Neutrophil (primary cell): ENCODE measurements at regions not wholly inside any gene's neighbourhood (a gene's known extent, or its start where the extent isn't known, plus 50 kb on each side); places are given as distances from the start of the nearest gene placed in this dataset.

Experiments
- H3K27ac ChIP-seq: fragments of 200-600 bp; sonication (generic); 2 replicates; pipeline ENCODE4 v1.5.1; 2016; ENCODE audit warnings: mild to moderate bottlenecking, moderate library complexity
- H3K27me3 ChIP-seq: fragments of 200-600 bp; sonication (generic); 2 replicates; pipeline ENCODE4 v1.6.0; 2016; ENCODE audit warnings: mild to moderate bottlenecking
- H3K36me3 ChIP-seq: fragments of 200-600 bp; sonication (generic); 2 replicates; pipeline ENCODE4 v1.5.1; 2017
- H3K4me1 ChIP-seq, 2 experiments: fragments of 200-600 bp in 1 of 2; sonication (generic) in 1 of 2; 1 replicate in 1 of 2; 2 replicates in 1 of 2; pipeline versions ENCODE4 v1.5.1 to v1.6.1; 2013 to 2016; ENCODE audit warnings: low read depth in 1 of 2, low read length in 1 of 2, mild to moderate bottlenecking in 1 of 2, moderate library complexity in 1 of 2; ENCODE audit not compliant: control insufficient read depth in 1 of 2, insufficient read depth in 1 of 2
- H3K4me3 ChIP-seq, 2 experiments: fragments of 200-600 bp in 1 of 2; sonication (generic) in 1 of 2; 1 replicate in 1 of 2; 2 replicates in 1 of 2; pipeline ENCODE4 v1.5.1; 2013 to 2016; ENCODE audit warnings: low read depth in 1 of 2, low read length in 1 of 2, mild to moderate bottlenecking in 1 of 2, moderate library complexity in 1 of 2
- H3K9me3 ChIP-seq: fragments of 200-600 bp; sonication (generic); 2 replicates; pipeline ENCODE4 v1.5.1; 2016
- TF ChIP-seq, protein P1 (sequence below): fragments of 200-600 bp; sonication (generic); IDR thresholded peaks from 2 replicates; pipeline ENCODE4 v1.5.1; 2016; ENCODE audit warnings: antibody characterized with exemption

DNA sequence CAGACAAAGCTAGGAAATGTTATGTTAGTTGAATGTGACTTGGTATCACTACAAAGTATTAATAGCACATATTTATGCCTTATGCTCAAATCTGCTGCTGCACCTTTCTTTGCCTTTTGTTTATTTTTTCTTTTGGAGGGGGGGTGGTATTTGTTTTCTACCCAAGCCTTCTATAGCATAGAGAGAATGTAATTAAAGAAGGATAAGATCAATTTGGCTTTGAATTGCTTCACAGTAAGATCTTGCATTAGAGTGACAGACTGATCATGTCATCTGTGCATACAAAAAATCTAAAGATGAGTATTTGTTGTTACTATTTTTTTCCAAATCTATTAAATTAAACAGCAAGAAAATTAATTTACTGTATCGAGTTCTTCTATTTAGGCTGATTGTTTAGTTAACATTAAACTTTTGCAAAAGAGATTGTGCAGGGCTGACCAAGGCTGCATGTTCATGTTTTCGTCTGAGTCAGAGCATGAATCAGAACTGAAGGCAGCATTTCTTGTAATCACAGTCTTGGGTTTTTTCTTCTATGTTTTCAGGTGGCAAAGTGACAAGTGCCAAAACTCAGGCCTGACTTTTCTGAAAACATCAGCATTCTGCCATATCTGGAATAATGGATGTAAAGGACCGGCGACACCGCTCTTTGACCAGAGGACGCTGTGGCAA is 1007.1 kb upstream of the WWC1 start:
- Histone ChIP-seq H3K4me1 (no peaks in the 10 kb centered on the region), H3K27me3 (no peaks in the 10 kb centered on the region), H3K4me3 (no peak overlapping the region), H3K36me3 (no peaks in the 10 kb centered on the region), H3K27ac (no peak overlapping the region), H3K9me3 (no peaks in the 10 kb centered on the region)
- TF ChIP-seq, protein P1, sequence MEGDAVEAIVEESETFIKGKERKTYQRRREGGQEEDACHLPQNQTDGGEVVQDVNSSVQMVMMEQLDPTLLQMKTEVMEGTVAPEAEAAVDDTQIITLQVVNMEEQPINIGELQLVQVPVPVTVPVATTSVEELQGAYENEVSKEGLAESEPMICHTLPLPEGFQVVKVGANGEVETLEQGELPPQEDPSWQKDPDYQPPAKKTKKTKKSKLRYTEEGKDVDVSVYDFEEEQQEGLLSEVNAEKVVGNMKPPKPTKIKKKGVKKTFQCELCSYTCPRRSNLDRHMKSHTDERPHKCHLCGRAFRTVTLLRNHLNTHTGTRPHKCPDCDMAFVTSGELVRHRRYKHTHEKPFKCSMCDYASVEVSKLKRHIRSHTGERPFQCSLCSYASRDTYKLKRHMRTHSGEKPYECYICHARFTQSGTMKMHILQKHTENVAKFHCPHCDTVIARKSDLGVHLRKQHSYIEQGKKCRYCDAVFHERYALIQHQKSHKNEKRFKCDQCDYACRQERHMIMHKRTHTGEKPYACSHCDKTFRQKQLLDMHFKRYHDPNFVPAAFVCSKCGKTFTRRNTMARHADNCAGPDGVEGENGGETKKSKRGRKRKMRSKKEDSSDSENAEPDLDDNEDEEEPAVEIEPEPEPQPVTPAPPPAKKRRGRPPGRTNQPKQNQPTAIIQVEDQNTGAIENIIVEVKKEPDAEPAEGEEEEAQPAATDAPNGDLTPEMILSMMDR, result no peak

DNA sequence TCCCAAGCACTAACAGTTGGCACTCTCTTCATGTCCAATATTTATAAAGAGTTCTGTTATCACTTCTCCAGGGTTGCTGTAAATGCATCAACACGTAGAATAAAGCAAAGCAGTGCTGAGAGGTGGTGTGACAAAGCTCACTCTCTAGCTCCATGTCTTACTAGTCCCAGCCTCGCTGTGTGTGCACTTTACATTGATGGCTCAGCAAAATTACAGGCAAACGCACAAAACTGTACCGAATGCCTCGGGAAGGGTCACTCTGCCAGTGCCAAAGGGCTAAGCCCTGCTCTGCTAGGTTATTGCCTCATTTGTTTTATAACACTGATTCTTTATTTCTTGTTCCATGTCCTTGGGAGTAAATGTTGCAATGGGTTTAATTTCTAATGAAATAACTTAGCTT is 1005.9 kb upstream of the WWC1 start:
- H3K36me3 ChIP-seq, result no peaks in the 10 kb centered on the region
- H3K4me3 ChIP-seq, result no peak overlapping the region
- H3K27me3 ChIP-seq, result no peaks in the 10 kb centered on the region
- H3K4me1 ChIP-seq, result no peaks in the 10 kb centered on the region
- no peak overlapping the region for H3K27ac ChIP-seq
- H3K9me3 ChIP-seq, result no peaks in the 10 kb centered on the region
- TF ChIP-seq, protein P1, result no peak

DNA sequence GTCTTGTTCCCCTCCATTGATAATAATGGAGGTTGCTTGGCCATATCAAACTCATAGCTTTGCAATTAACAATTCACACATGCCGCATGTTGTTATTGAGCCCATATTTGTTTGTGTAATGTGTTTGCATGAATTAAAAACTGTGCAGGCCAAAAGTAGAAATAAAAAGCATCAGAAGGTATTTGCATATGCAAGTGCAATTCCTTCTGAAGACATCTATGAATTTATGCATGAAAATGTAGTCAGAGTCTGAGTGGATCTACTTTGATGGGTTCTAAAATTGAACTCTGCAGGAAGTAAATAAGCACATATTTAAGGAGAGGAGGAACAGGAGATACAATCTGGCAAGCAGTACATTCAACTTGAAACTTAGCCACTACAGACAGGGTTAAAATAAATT is 1004.6 kb upstream of the WWC1 start:
- no peak overlapping the region for H3K4me3 ChIP-seq
- H3K27ac ChIP-seq, result no peak overlapping the region
- no peaks in the 10 kb centered on the region for H3K27me3 ChIP-seq
- H3K4me1 ChIP-seq, result no peaks in the 10 kb centered on the region
- H3K9me3 ChIP-seq, result no peaks in the 10 kb centered on the region
- TF ChIP-seq, protein P1, result no peak
- no peaks in the 10 kb centered on the region for H3K36me3 ChIP-seq

DNA sequence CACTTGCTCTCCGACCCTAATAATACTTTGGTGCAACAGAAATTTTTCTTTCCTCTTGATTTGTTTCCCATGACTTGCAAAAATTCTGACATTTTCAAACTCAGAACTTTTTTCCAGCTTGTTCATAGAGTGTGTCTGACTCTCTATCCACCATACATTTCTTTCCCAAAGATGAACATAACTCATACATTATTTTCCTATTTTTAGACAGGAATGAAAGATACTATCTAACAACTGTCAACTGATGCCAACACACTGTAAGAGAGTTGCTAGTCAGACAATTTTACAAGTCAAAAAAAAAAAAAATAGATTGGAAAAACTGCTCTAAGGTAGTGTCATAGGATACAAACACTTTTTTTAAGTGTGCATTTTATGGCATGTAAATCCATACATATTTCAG is 1001.0 kb upstream of the WWC1 start:
- no peaks in the 10 kb centered on the region for H3K27me3 ChIP-seq
- H3K4me3 ChIP-seq, result no peak overlapping the region
- H3K27ac ChIP-seq, result no peak overlapping the region
- H3K9me3 ChIP-seq, result no peaks in the 10 kb centered on the region
- no peaks in the 10 kb centered on the region for H3K36me3 ChIP-seq
- TF ChIP-seq, protein P1, result no peak
- no peaks in the 10 kb centered on the region for H3K4me1 ChIP-seq

DNA sequence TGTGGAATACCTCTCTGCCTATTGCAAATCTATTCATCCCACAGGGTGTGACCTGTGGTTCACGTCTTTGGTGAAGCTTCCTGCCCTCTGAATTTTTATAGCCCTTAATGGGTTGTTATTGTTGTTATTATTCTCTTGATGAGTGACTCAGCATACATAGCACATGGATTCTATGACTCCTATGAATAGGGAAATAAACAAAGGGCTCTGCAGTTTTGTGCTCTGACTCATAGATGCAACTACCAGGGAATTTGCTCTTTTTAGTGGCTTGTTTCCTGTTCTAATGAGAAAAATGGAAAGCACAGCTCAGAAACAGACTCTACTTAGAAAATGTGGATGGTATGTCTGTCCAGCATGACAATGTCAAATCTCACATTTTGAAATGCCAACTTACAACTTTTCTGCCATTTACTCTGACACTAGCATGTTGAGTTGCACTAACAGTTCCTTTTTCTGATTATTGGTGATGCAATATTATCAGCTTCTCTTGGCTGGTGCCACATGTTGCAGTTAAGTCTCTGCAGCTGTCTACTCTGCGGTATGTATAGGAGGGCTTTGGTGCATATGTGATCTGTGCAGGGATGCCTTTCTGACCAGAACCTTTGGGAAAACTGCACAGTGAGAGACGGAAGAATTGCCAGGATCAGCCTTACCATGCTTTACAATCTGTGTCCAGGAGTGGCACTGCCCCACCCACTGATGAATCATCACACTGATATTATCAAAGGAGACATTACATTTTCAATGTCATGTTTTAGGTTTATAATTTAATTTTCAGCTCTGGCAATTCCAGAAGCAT is 996.4 kb upstream of the WWC1 start:
- H3K36me3 ChIP-seq, result no peaks in the 10 kb centered on the region
- no peaks in the 10 kb centered on the region for H3K9me3 ChIP-seq
- no peaks in the 10 kb centered on the region for H3K4me1 ChIP-seq
- no peak overlapping the region for H3K27ac ChIP-seq
- H3K27me3 ChIP-seq, result no peaks in the 10 kb centered on the region
- no peak overlapping the region for H3K4me3 ChIP-seq
- TF ChIP-seq, protein P1, result no peak
